ACC112 (cell line): ENCODE measurements at regions not wholly inside any gene's neighbourhood (a gene's known extent, or its start where the extent isn't known, plus 50 kb on each side); places are given as distances from the start of the nearest gene placed in this dataset.
"Not testable (repeated sequence)": the region's sequence is repeated elsewhere in the genome, so short reads cannot be mapped to it uniquely, and the experiment has no call there.

Experiments
- H2AFZ ChIP-seq: fragments of 200-600 bp; sonication (generic); one replicate; pipeline ENCODE4 v1.6.0; 2017; ENCODE audit warnings: antibody characterized with exemption, low read length; ENCODE audit not compliant: unreplicated experiment
- H3K27ac ChIP-seq: fragments of 200-600 bp; sonication (generic); 2 replicates; pipeline ENCODE4 v1.5.1; 2014; ENCODE audit warnings: low read depth, mild to moderate bottlenecking, antibody characterized with exemption, low read length, moderate library complexity
- H3K27me3 ChIP-seq: fragments of 200-600 bp; sonication (generic); 2 replicates; pipeline ENCODE4 v1.6.1; 2014; ENCODE audit warnings: mild to moderate bottlenecking, antibody characterized with exemption, low read length, moderate library complexity, mixed read lengths; ENCODE audit not compliant: insufficient read depth
- H3K36me3 ChIP-seq: fragments of 200-600 bp; sonication (generic); 2 replicates; pipeline ENCODE4 v1.6.1; 2016; ENCODE audit warnings: mild to moderate bottlenecking, antibody characterized with exemption, low read length, moderate library complexity, mixed read lengths; ENCODE audit not compliant: insufficient read depth
- H3K4me1 ChIP-seq: fragments of 200-600 bp; sonication (generic); one replicate; pipeline ENCODE4 v1.6.1; 2016; ENCODE audit warnings: low read length, mixed read lengths; ENCODE audit not compliant: insufficient read depth, unreplicated experiment, control insufficient read depth
- H3K4me3 ChIP-seq: fragments of 200-600 bp; sonication (generic); 2 replicates; pipeline ENCODE4 v1.5.1; 2014; ENCODE audit warnings: mild to moderate bottlenecking, low read depth, low read length
- H3K79me2 ChIP-seq: fragments of 200-600 bp; sonication (generic); one replicate; pipeline ENCODE4 v1.6.0; 2016; ENCODE audit warnings: low read length; ENCODE audit not compliant: control insufficient read depth, unreplicated experiment, insufficient read depth

DNA sequence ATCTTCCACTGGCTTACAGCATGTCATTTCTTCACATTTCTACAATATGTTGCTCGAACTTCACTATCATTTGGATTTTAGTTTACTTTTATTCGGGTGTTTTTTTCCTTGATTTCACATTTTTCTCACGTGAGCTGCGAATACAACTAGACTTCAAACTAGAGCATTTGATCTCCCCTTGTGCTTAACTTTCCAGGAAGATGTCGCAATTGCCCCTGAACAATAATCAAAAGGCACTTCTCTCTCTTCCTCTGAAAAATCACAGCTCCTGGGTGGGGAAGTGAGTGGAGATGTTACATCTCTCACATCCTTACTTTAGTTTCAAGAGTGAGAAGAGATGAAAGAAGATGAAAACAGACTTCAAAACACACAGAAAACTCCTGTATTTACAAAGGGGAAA, 587.9 kb downstream of the TBL1XR1 start:
- Histone ChIP-seq H3K79me2 (no peaks in the 10 kb centered on the region), H3K4me3 (no peak overlapping the region), H3K36me3 (no peaks in the 10 kb centered on the region), H2AFZ (no peak overlapping the region), H3K4me1 (peaks cover 4% of the 10 kb centered on the region), H3K27ac (no peak overlapping the region), H3K27me3 (no peaks in the 10 kb centered on the region)

DNA sequence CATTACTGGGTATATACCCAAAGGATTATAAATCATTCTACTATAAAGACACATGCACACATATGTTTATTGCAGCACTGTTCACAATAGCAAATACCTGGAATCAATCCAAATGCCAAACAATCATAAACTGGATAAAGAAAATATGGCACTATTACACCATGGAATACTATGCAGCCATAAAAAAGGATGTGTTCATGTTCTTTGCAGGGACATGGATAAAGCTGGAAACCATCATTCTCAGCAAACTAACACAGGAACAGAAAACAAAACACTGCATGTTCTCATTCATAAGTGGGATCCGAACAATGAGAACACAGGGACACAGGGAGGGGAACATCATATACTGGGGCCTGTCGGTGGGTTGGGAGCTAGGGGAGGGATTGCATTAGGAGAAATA, 591.7 kb downstream of the TBL1XR1 start:
- H3K4me3 ChIP-seq, H3K4me1 ChIP-seq: not testable (repeated sequence)

DNA sequence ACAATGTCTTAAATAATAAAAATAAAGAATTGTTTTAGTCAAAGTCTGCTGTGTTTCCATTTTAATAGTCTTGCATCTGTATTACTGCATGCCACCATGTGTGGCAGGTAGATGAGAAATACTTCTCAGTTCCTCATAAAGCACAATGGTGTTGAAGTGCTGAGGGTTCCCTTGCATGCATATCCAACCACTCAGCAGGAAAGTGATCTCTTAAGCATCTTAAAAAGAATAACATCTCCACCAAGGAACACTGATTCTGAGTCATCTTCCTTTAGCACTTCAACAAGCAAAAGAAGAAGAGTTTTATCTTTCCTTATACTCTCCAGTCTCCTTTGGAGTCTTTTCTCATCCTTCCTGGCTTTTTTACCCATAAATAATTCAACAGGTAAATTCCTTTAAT, 602.0 kb downstream of the TBL1XR1 start:
- H3K4me1 ChIP-seq: peaks cover 9% of the 10 kb centered on the region
- no peaks in the 10 kb centered on the region for H3K36me3 ChIP-seq
- no peak overlapping the region for H3K4me3 ChIP-seq
- H3K79me2 ChIP-seq: no peaks in the 10 kb centered on the region
- no peak overlapping the region for H2AFZ ChIP-seq
- H3K27ac ChIP-seq: no peak overlapping the region
- no peaks in the 10 kb centered on the region for H3K27me3 ChIP-seq

More for the DNA sequence above, 591.7 kb downstream of the TBL1XR1 start:
- not testable (repeated sequence) for H3K27ac ChIP-seq, H2AFZ ChIP-seq, H3K79me2 ChIP-seq, H3K27me3 ChIP-seq, H3K36me3 ChIP-seq

DNA sequence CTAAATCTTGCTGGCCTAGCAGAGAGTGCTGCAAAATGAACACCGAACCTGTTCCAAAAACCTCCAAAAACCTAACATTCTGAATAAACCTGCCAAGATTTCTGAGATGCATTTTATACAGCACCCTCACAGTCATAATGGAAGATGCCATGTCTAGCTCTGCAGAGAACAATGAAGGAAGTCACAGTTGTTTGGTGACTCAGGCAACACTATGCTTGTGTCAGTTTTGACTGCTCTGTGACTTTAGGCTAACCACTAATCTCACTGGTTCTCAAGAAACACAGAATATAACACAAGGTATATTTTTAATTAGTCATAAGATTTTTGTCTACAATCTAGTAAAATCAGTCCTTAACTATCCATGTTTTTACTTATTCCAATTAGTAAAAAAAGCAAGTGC, 606.6 kb downstream of the TBL1XR1 start:
- H3K79me2 ChIP-seq: no peaks in the 10 kb centered on the region
- H2AFZ ChIP-seq: no peak overlapping the region
- peaks cover 22% of the 10 kb centered on the region for H3K4me1 ChIP-seq
- no peaks in the 10 kb centered on the region for H3K36me3 ChIP-seq
- H3K27me3 ChIP-seq: no peaks in the 10 kb centered on the region
- no peak overlapping the region for H3K4me3 ChIP-seq
- no peak overlapping the region for H3K27ac ChIP-seq

DNA sequence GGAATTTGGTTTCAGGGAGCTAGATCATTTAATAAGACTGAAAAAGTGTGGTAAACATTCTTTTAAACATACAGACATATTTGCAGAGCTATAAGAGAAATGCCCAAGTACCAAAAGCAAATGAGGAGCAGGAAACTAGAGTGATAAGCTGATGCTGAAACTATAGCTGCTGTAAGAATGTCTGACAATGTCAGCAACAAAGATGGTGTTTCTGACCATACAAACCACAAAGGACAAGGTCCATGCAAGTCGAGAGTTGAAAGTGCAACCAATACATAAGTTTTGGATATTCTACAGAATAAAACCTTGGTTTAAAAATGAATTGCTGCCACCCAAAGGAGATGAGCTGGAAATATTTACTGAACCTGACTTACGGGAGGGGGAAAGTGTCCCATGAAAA, 610.2 kb downstream of the TBL1XR1 start:
- Histone ChIP-seq H3K4me1 (peaks cover 43% of the 10 kb centered on the region), H3K79me2 (no peaks in the 10 kb centered on the region), H3K27ac (no peak overlapping the region), H3K4me3 (peak overlapping the region; percentile 60), H2AFZ (peak overlapping the region; percentile 77), H3K27me3 (no peaks in the 10 kb centered on the region), H3K36me3 (no peaks in the 10 kb centered on the region; the same call in 1 of the 2 replicates)

DNA sequence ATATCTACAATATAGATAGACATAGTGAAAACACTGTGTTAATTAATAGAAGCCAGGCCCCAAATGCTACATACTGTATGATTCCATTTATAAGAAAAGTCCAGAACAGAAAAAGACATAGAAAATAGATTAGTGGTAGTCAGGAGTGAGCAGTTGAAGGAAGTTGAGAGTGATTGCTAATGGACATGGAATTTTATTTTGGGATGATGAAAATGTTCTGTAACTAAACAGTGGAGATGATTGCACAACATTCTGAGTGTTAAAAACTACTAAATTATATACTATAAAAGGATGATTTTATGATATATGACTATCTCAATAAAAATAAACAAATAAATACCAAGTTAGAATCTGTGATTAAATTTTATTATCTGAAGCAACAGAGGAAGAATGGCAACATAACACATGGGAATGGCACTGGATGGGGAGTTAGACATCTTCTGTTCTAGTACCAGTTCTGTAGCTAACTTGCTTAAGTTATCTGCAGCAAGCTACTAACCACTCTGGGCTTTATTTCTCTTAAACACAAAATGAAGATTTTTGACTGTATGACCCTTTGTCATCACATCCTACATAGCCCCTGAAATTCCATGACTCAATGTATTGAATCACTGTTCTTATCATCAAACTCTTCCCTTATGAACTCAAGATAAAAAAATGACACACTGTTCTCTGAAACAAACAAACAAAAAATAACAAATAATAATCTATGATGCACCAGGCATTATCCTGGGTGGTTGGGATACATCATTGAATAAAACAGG, 612.7 kb downstream of the TBL1XR1 start:
- H3K27me3 ChIP-seq: no peaks in the 10 kb centered on the region
- H3K27ac ChIP-seq: peak overlapping the region; percentile 90
- no peaks in the 10 kb centered on the region for H3K79me2 ChIP-seq
- peaks cover 35% of the 10 kb centered on the region for H3K4me1 ChIP-seq
- H3K4me3 ChIP-seq: peak overlapping the region; percentile 33; the same call in 1 of the 2 replicates
- H3K36me3 ChIP-seq: no peaks in the 10 kb centered on the region; the same call in 1 of the 2 replicates
- peak overlapping the region; percentile 27 for H2AFZ ChIP-seq

DNA sequence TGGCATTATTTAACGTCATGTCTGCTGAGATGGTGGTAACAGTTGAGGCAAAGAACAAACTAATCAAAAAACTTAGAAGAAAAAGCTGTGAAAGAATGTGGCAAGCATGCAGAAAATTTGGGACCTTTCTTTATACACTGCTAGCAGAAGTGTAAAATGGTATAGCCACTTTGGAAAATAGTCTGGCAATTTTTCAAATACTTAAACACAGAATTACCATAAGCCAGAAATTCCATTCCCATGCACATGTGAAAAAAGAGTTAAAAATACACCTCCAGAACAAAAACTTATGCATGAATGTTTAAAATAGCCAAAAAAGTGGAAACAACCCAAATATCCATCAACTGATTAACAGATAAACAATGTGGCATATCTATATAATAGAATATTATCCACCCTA, 613.3 kb downstream of the TBL1XR1 start:
- peak overlapping the region; percentile 27 for H2AFZ ChIP-seq
- H3K79me2 ChIP-seq: no peaks in the 10 kb centered on the region
- H3K4me1 ChIP-seq: peaks cover 35% of the 10 kb centered on the region
- H3K36me3 ChIP-seq: no peaks in the 10 kb centered on the region; the same call in 1 of the 2 replicates
- H3K4me3 ChIP-seq: peak overlapping the region; percentile 33; the same call in 1 of the 2 replicates
- H3K27me3 ChIP-seq: no peaks in the 10 kb centered on the region
- peak overlapping the region; percentile 90 for H3K27ac ChIP-seq

DNA sequence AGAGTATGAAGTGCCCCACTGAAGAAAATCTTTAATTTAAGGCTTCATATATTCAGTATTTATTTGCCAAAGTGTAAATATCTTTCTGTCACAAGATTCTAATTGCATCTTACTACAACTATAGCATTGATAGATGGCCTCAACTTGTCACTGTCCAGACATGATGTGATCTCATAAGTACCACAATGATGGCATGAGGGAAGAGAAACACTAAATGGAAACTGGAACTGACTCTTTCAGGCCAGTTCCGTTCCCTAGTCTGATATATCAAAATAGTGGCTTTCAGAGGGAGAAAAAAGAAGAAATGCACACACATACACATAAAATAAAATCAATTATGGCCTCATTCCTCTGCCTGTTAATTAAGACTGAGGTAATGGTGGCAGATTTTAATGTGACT, 615.7 kb downstream of the TBL1XR1 start:
- Histone ChIP-seq H3K4me1 (peaks cover 29% of the 10 kb centered on the region), H3K4me3 (no peak overlapping the region), H3K27ac (no peak overlapping the region), H2AFZ (no peak overlapping the region), H3K79me2 (no peaks in the 10 kb centered on the region), H3K36me3 (no peaks in the 10 kb centered on the region; the same call in 1 of the 2 replicates), H3K27me3 (no peaks in the 10 kb centered on the region)

DNA sequence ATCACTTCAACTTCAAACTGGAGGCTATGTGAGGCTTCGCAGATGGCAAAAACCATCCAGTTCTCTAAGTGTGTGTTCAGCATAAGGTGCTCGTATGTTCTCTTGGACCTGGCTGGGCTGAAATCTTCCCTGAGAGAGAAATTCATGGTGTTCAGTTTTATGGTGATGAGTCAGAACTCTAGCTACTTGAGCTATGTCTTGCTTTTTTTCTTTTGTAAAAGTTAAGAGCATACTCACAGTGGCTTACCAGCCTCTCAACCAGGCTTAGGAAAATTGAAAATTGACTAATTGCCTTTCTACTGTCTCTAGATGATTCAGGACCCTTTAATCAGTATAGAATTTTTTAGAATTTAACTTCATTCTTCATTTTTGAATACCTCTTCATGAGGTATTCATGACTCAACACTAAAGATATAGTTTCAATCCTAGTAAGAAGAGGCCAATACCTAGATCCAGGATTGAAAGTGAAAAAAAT, 617.5 kb downstream of the TBL1XR1 start:
- Histone ChIP-seq H3K27ac (no peak overlapping the region), H3K4me1 (peaks cover 30% of the 10 kb centered on the region), H3K79me2 (no peaks in the 10 kb centered on the region), H2AFZ (no peak overlapping the region), H3K4me3 (no peak overlapping the region), H3K36me3 (no peaks in the 10 kb centered on the region), H3K27me3 (no peaks in the 10 kb centered on the region)

DNA sequence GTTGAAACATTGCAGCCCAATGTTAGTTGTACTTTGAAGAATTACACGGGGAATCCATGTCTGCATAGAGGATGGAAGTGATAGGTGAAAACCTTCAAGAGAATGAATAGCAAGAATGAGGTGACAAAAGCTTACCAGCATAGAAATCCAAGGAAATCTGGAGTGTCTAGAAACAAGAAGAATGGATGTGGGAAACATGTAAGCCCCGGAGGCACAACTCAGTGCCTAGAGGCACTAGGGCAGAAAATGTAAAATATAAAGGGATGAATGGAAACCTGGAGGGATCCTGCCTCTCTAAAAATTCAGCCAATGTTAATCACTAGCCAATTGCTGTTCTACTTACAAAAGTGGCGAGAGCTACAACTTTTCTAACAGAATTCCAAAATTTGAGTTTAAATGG, 619.0 kb downstream of the TBL1XR1 start:
- H3K4me1 ChIP-seq: peaks cover 23% of the 10 kb centered on the region
- H3K79me2 ChIP-seq: no peaks in the 10 kb centered on the region
- H3K27me3 ChIP-seq: no peaks in the 10 kb centered on the region
- no peak overlapping the region for H3K4me3 ChIP-seq
- H2AFZ ChIP-seq: no peak overlapping the region
- H3K36me3 ChIP-seq: no peaks in the 10 kb centered on the region
- H3K27ac ChIP-seq: no peak overlapping the region

DNA sequence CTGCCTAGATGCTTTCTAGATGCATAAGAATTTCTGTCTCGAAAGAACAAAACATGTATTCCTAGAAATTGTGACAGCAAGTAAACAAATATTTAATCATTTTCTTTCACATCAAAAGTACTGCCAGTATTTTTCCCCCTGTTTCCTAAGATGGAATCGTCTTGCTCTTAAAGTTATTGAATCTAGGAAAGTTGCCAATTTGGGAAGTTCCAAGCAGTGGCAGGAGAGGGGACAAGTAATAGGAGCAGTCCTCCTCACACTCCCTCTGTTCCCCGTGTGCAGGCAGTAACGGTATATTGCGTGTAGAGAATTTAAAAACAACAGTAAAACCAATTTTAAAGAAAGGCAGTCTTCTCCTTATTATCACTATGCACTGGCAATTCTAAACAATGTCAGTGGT, 619.8 kb downstream of the TBL1XR1 start:
- H3K79me2 ChIP-seq: no peaks in the 10 kb centered on the region
- H3K27ac ChIP-seq: no peak overlapping the region
- no peak overlapping the region for H2AFZ ChIP-seq
- no peaks in the 10 kb centered on the region for H3K36me3 ChIP-seq
- H3K27me3 ChIP-seq: no peaks in the 10 kb centered on the region
- no peak overlapping the region for H3K4me3 ChIP-seq
- H3K4me1 ChIP-seq: peaks cover 20% of the 10 kb centered on the region
